Duodenal mucosa (tissue), 2 donors: ENCODE measurements at regions not wholly inside any gene's neighbourhood (a gene's known extent, or its start where the extent isn't known, plus 50 kb on each side); places are given as distances from the start of the nearest gene placed in this dataset.

Source experiments
- H3K27ac ChIP-seq: one replicate; pipeline ENCODE4 v1.7.0; 2013; ENCODE audit warnings: low read depth, low read length
- H3K27me3 ChIP-seq, 2 donors: one replicate each; pipeline ENCODE4 v1.7.0; 2013; ENCODE audit warnings: low read length in 2 of 2, control low read depth in 1 of 2; ENCODE audit not compliant: insufficient read depth in 2 of 2, control insufficient read depth in 1 of 2
- H3K36me3 ChIP-seq, 2 donors: one replicate each; pipeline ENCODE4 v1.7.0; 2013; ENCODE audit warnings: low read length in 2 of 2, control low read depth in 1 of 2; ENCODE audit not compliant: insufficient read depth in 2 of 2, control insufficient read depth in 1 of 2
- H3K4me1 ChIP-seq, 2 donors: one replicate each; pipeline ENCODE4 v1.7.0; 2013; ENCODE audit warnings: low read length in 2 of 2, control low read depth in 1 of 2; ENCODE audit not compliant: insufficient read depth in 2 of 2, control insufficient read depth in 1 of 2
- H3K4me3 ChIP-seq, 2 donors: one replicate each; pipeline ENCODE4 v1.7.0; 2013; ENCODE audit warnings: low read length in 2 of 2, low read depth in 1 of 2
- H3K9ac ChIP-seq, 2 donors: one replicate each; pipeline ENCODE4 v1.7.0; 2013; ENCODE audit warnings: low read length in 2 of 2, low read depth in 1 of 2
- H3K9me3 ChIP-seq, 2 donors: one replicate each; pipeline ENCODE4 v1.7.0; 2013; ENCODE audit warnings: low read length in 2 of 2, control low read depth in 1 of 2; ENCODE audit not compliant: control insufficient read depth in 1 of 2

DNA sequence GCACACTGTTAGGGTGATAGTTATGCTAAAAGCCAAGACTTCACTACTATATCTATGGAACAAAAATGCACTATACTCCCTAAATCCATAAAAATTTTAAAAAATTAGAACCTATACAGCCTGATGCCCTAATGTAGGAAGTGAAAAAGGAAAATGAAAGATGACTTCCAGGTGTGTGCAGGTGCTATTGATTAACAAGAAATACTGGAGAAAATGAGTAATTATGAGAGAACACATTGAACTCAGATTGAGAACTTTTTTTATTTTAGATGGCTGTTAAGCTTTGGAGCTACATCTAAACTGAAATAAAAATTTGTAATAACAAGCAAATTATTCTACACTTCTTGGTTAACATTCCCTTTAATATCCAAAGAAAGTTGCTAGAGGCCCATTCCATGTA, 1015.7 kb downstream of the PCDH9 start:
- no peak overlapping the region for H3K4me3 ChIP-seq
- no peak overlapping the region for H3K27ac ChIP-seq
- peaks cover 0 to 2% of the 10 kb centered on the region in 2 donors for H3K9me3 ChIP-seq
- no peaks in the 10 kb centered on the region for H3K4me1 ChIP-seq
- no peak overlapping the region for H3K9ac ChIP-seq
- H3K27me3 ChIP-seq = no peaks in the 10 kb centered on the region
- no peaks in the 10 kb centered on the region for H3K36me3 ChIP-seq

DNA sequence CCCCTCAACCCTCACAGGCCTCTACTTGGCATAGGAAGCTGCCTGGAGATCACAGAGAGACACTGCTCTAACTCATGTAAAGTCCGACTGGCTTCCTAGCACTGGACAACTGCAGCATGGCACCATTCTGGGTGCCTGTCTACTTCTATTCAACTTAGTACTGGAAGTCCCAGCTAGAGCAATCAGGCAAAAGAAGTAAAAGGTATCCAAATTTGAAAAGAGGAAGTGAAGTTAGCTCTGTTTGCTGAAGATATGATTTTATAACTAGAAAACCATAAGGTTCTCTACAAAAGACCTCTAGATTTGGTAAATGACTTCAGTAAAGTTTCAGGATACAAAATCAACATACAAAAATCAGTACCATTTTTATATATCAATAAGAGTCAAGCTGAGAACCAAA, 1017.6 kb downstream of the PCDH9 start:
- Histone ChIP-seq H3K27ac (no peak overlapping the region), H3K4me1 (no peaks in the 10 kb centered on the region), H3K9ac (no peak overlapping the region), H3K27me3 (no peaks in the 10 kb centered on the region), H3K9me3 (peaks cover 0 to 2% of the 10 kb centered on the region in 2 donors), H3K36me3 (no peaks in the 10 kb centered on the region), H3K4me3 (no peak overlapping the region)

DNA sequence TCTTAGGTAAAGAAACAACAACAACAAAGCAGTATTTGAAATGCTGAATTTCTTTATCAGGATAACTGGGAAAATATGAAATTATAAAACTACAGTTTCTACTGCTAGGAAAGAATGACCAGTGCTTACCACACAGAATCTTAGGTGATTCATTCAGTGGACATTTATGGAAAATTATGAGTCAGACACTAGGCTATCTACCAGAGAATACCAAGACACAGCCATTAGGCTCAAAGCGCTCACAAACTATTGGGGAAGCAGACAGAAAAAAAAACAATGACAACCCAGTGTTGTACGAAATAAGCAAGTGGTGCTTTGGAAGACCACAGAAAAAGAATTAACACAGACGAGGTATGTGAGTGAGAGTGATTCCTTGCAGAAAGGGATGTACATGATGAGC, 1019.5 kb downstream of the PCDH9 start:
- H3K9ac ChIP-seq = no peak overlapping the region
- no peak overlapping the region for H3K27ac ChIP-seq
- H3K4me3 ChIP-seq = no peak overlapping the region
- H3K4me1 ChIP-seq = no peaks in the 10 kb centered on the region
- no peaks in the 10 kb centered on the region for H3K27me3 ChIP-seq
- H3K9me3 ChIP-seq = peaks cover 6% of the 10 kb centered on the region in 2 donors
- H3K36me3 ChIP-seq = no peaks in the 10 kb centered on the region

DNA sequence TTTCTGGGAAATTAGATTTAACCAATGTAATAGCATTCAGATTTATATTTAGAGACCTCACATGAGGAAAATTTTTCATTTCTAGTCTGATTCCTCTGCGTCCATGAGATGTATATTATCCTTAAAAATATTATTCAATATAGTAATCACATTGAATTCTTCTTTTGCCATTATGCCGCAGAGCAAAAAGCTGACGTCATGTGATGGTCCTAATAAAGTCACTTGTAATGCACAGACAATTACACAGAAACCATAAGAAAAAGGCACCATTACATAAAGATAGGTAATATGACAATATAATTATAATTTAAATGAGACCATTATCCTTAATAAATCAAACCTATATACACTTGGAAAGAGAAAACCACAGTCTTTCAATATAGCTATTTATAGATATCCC, 1021.5 kb downstream of the PCDH9 start:
- H3K27ac ChIP-seq = no peak overlapping the region
- H3K9me3 ChIP-seq = peaks cover 6% of the 10 kb centered on the region in 2 donors
- no peak overlapping the region for H3K9ac ChIP-seq
- no peaks in the 10 kb centered on the region for H3K27me3 ChIP-seq
- H3K4me3 ChIP-seq = no peak overlapping the region
- no peaks in the 10 kb centered on the region for H3K36me3 ChIP-seq
- no peaks in the 10 kb centered on the region for H3K4me1 ChIP-seq

DNA sequence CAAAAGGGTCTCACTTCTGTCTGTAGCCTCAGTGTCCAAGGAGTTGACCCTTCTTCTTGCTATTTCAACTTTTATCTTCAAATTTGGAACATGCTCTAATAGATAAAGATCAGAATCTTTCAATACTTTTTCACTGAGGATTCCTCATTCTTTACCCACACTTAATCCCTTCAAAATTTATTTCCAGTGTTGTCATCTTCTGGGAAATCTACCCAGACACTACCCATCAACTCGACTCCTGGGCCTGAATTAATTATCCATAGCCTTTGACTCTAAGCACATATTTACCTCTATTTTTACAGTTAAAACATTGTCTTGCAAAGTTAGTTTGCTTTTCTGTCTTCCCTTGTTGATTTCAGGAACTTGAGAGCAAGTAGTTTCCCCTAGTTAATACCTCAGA, 1022.5 kb downstream of the PCDH9 start:
- no peak overlapping the region for H3K4me3 ChIP-seq
- H3K27me3 ChIP-seq = no peaks in the 10 kb centered on the region
- no peak overlapping the region for H3K27ac ChIP-seq
- peaks cover 6% of the 10 kb centered on the region in 2 donors for H3K9me3 ChIP-seq
- no peak overlapping the region for H3K9ac ChIP-seq
- no peaks in the 10 kb centered on the region for H3K36me3 ChIP-seq
- no peaks in the 10 kb centered on the region for H3K4me1 ChIP-seq

DNA sequence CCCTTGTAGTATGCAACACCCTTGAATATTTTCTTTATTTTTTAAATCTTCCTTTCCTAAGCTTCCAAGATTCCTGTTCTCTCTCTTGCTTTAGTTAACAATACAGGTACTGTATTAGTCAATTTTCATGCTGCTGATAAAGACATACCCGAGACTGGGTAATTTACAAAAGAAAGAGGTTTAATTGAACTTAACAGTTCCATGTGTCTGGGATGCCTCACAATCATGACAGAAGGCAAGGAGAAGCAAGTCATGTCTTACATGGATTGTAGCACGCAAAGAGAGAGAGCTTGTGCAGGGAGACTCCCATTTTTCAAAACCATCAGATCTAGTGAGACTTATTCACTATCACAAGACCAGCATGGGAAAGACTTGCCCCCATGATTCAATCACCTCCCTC, 1024.3 kb downstream of the PCDH9 start:
- no peak overlapping the region for H3K27ac ChIP-seq
- no peaks in the 10 kb centered on the region for H3K27me3 ChIP-seq
- H3K9ac ChIP-seq = no peak overlapping the region
- H3K36me3 ChIP-seq = no peaks in the 10 kb centered on the region
- no peak overlapping the region for H3K4me3 ChIP-seq
- peaks cover 6% of the 10 kb centered on the region in 2 donors for H3K9me3 ChIP-seq
- no peaks in the 10 kb centered on the region for H3K4me1 ChIP-seq

DNA sequence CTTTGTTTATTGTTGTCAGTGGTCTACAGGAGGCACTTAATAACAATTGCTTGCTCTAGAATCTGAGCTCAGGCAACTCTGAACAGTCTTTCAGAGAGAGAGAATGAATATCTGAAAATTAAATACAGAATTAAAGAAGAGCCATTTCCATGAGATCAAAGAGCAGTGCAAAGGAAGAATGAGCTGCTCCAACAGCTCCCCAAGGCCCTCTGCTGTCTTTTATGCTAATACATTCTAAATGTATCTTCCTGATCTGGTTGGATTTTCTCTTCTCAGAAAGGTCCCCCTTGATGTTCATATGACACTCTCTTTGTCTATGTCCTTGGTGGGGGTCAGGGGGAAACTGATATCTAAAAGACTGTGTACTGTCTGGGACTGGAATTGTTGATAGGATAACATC, 1029.6 kb downstream of the PCDH9 start:
- no peak overlapping the region for H3K9ac ChIP-seq
- H3K4me1 ChIP-seq = no peaks in the 10 kb centered on the region
- H3K27me3 ChIP-seq = no peaks in the 10 kb centered on the region
- H3K9me3 ChIP-seq = peaks cover 7 to 12% of the 10 kb centered on the region in 2 donors
- H3K27ac ChIP-seq = no peak overlapping the region
- H3K36me3 ChIP-seq = no peaks in the 10 kb centered on the region
- no peak overlapping the region for H3K4me3 ChIP-seq

DNA sequence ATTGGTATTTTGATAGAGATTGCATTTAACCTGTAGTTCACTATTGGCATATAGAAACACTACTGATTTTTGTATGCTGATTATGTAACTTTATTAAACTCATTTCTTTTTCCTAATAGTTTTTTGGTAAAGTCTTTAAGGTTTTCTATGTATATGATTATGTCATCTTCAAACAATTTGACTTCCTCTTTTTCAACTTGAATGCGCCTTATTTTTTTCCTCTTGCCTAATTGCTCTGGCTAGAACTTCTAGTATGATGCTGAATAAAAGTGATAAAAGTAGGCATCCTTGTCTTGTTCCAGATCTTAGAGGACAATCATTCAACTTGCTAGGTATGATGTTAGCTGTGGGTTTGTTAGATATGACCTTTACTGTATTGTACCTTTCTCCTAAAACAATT, 1034.9 kb downstream of the PCDH9 start:
- Histone ChIP-seq H3K36me3 (no peaks in the 10 kb centered on the region), H3K9me3 (peaks cover 7 to 12% of the 10 kb centered on the region in 2 donors), H3K4me1 (no peaks in the 10 kb centered on the region), H3K9ac (no peak overlapping the region), H3K27me3 (no peaks in the 10 kb centered on the region), H3K4me3 (no peak overlapping the region), H3K27ac (no peak overlapping the region)

DNA sequence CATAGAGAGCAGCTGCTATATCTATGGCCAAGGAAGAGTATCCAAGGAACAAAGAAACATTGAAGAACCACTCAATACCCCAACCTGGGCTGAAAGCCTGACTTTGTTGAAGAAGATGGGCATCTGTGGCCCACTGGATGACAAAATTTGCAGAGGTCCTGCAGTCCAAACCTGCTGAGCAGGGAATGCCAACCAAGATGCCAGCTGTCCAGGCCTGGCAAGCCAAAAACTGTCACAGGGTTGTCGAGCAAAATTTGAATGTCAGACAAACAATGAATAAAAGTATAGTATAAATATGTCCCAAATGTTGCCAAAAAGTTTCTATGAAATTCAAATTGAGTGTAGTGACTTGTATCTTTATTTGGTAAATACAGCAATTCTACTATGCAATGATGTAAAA, 1040.2 kb downstream of the PCDH9 start:
- no peak overlapping the region for H3K9ac ChIP-seq
- no peak overlapping the region for H3K4me3 ChIP-seq
- no peaks in the 10 kb centered on the region for H3K4me1 ChIP-seq
- H3K36me3 ChIP-seq = no peaks in the 10 kb centered on the region
- no peak overlapping the region for H3K27ac ChIP-seq
- no peaks in the 10 kb centered on the region for H3K27me3 ChIP-seq
- H3K9me3 ChIP-seq = peaks cover 4 to 5% of the 10 kb centered on the region in 2 donors

DNA sequence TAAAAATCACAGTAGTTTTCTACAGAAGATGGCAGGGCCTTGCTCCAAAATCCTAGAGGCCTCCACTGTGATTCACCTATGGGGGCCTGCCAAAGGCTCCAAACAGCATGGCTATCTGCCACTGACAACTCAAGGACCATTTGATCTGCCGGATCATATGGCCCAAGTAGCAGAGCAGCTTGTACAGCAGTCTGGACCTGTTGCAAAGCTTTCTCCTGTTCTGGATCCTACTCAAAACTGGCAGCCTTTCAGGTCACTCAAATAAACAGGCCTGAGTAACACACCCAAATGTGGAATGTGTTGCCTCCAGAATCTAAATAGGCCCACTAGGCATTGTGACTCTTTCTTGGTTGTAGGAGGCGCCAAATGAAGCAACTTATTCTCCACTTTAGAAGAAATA, 1049.3 kb downstream of the PCDH9 start:
- H3K9me3 ChIP-seq = peaks cover 3 to 20% of the 10 kb centered on the region in 2 donors
- no peaks in the 10 kb centered on the region for H3K4me1 ChIP-seq
- H3K27ac ChIP-seq = no peak overlapping the region
- no peaks in the 10 kb centered on the region for H3K27me3 ChIP-seq
- no peaks in the 10 kb centered on the region for H3K36me3 ChIP-seq
- H3K9ac ChIP-seq = no peak overlapping the region
- H3K4me3 ChIP-seq = no peak overlapping the region

DNA sequence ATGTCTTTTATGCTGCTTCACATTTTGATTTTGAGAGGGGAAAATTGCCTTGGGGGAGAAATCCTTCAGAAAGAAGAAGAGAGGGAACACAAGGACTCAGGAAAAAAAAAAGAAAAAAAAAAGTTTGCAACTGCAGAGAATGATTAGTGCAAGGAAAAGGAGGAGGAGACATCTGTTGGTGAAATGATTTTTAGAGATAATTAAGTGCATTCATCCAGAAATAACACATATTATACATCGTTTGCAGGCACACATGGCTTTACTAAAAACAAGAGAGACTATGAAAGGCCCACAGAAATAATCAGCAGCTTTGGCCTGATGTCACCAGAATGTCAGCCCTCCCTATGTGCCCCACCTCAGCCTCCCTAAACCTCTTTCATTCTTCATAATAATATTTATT, 1058.2 kb downstream of the PCDH9 start:
- Histone ChIP-seq H3K4me3 (no peak overlapping the region), H3K9ac (no peak overlapping the region), H3K36me3 (no peaks in the 10 kb centered on the region), H3K9me3 (peaks cover 0 to 10% of the 10 kb centered on the region in 2 donors), H3K27me3 (no peaks in the 10 kb centered on the region), H3K4me1 (no peaks in the 10 kb centered on the region), H3K27ac (no peak overlapping the region)
